ENCODE measurements at regions not wholly inside any gene's neighbourhood (a gene's known extent, or its start where the extent isn't known, plus 50 kb on each side); places are given as distances from the start of the nearest gene placed in this dataset.

DNA sequence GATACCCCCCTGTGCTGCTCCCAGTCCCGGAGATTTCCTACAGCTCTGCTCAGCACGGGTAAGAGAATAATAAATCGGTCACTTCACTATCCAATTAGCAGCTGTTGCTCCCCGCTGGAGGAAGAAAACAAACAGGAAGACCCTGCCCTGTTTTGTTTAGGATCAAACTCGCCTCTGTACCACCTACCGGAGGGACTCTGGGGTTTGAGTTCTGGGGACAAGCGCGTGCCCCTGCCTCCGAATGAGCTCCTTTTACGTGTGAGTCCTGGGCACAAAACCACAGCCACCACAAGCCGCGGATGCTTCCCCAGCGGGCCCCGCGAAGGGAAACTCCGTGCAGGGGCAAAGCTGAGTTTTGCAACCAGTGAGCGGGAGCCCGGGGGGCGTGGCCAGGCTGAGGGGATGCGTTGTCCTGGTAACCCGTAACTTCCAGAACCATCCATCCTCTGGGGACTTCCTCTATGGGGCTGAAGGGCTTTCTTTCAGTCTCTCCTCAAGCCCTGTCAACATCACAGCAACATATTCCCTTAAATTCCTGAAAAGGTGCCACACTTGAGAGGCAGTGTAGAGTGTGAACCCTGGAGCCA lies 315.7 kb upstream of the PROK2 start:
- Mint-ChIP-seq H3K27me3 (ENCODE audit: low read depth in 3 of 3) (peaks cover 1 to 7% (median 1%) of the 10 kb centered on the region in 3 donors), H3K36me3 (peaks cover 20 to 28% of the 10 kb centered on the region in 2 donors), H3K4me1 (peaks cover 65% of the 10 kb centered on the region), H3K27ac (peak overlapping the region; percentile 100), H3K4me3 (peak overlapping the region; percentile 81 to 91), H3K9me3 (peaks cover 0 to 3% (median 0%) of the 10 kb centered on the region in 7 donors)
- Histone ChIP-seq H3K9ac (ENCODE audit: insufficient read depth, low read length, poor library complexity, severe bottlenecking) (peak overlapping the region; percentile 85), H3K79me2 (ENCODE audit: insufficient read depth, low read length) (no peaks in the 10 kb centered on the region), H2AFZ (ENCODE audit: insufficient read depth, low read depth, low read length, poor library complexity, severe bottlenecking) (no peak overlapping the region), H3K36me3 (replicated peaks in 1 of 2; ENCODE audit: control insufficient read depth in 1 of 2, insufficient read depth in 2 of 2, low read length in 2 of 2) (peaks cover 0 to 6% of the 10 kb centered on the region in 2 donors), H4K20me1 (ENCODE audit: insufficient read depth, low read length) (no peaks in the 10 kb centered on the region), H3K27ac (ENCODE audit: low read depth in 1 of 2, low read length in 2 of 2) (peak overlapping the region; percentile 97 to 99), H3K4me3 (replicated peaks in 1 of 3; ENCODE audit: low read depth in 2 of 3, low read length in 3 of 3) (peak overlapping the region; percentile 47 to 66 (median 48)), H3K9me3 (replicated peaks in 1 of 2; ENCODE audit: control insufficient read depth in 1 of 2, insufficient read depth in 1 of 2, low read length in 2 of 2) (no peaks in the 10 kb centered on the region), H3K27me3 (ENCODE audit: control insufficient read depth in 2 of 2, insufficient read depth in 2 of 2, low read length in 2 of 2) (no peaks in the 10 kb centered on the region), H3K4me2 (replicated peaks; ENCODE audit: extremely low read depth, low read length, poor library complexity, severe bottlenecking) (peak overlapping the region; percentile 63), H3K4me1 (ENCODE audit: control insufficient read depth in 1 of 2, insufficient read depth in 2 of 2, low read length in 2 of 2) (peaks cover 60 to 61% of the 10 kb centered on the region in 2 donors)
- TF ChIP-seq CTCF (IDR thresholded peaks at IDR 0.05): no peak
- WGBS (ENCODE audit: insufficient coverage): 0% methylated on average over 12 of the region's 21 CpGs
- peak; percentile 99 to 100 (median 99) for DNase-seq
- intact Hi-C loops (cut with micrococcal nuclease): loop anchor here (2.0 to 10.0 kb wide), 7 partner anchors 20 to 244 kb away; no protein-coding TSS in a partner anchor

- intact Hi-C loops (cut with micrococcal nuclease): loop anchor here (2.0 to 10.0 kb wide), 7 partner anchors 19 to 245 kb away; no protein-coding TSS in a partner anchor
Observed at GRCh38 chr3:72100080-72100511, 315.1 kb upstream of the PROK2 start.

More at GRCh38 chr3:72100080-72100511, 315.1 kb upstream of the PROK2 start:
- 0% methylated on average over 8 of the region's 17 CpGs for WGBS (ENCODE audit: insufficient coverage)
- Mint-ChIP-seq H3K27ac (peak overlapping the region; percentile 100), H3K4me3 (peak overlapping the region; percentile 81 to 91), H3K4me1 (peaks cover 65% of the 10 kb centered on the region), H3K27me3 (ENCODE audit: low read depth in 3 of 3) (peaks cover 1 to 7% (median 2%) of the 10 kb centered on the region in 3 donors), H3K9me3 (peaks cover 0 to 3% (median 0%) of the 10 kb centered on the region in 7 donors), H3K36me3 (peaks cover 20 to 31% of the 10 kb centered on the region in 2 donors)
- H3K4me2 ChIP-seq (replicated peaks; ENCODE audit: extremely low read depth, low read length, poor library complexity, severe bottlenecking): peak overlapping the region; percentile 63
- H3K79me2 ChIP-seq (ENCODE audit: insufficient read depth, low read length): no peaks in the 10 kb centered on the region
- peaks cover 60 to 61% of the 10 kb centered on the region in 2 donors for H3K4me1 ChIP-seq (ENCODE audit: control insufficient read depth in 1 of 2, insufficient read depth in 2 of 2, low read length in 2 of 2)
- H3K9me3 ChIP-seq (replicated peaks in 1 of 2; ENCODE audit: control insufficient read depth in 1 of 2, insufficient read depth in 1 of 2, low read length in 2 of 2): no peaks in the 10 kb centered on the region
- H3K4me3 ChIP-seq (replicated peaks in 1 of 3; ENCODE audit: low read depth in 2 of 3, low read length in 3 of 3): peak overlapping the region; percentile 47 to 66 (median 48)
- no peaks in the 10 kb centered on the region for H4K20me1 ChIP-seq (ENCODE audit: insufficient read depth, low read length)
- H3K27ac ChIP-seq (ENCODE audit: low read depth in 1 of 2, low read length in 2 of 2): peak overlapping the region; percentile 97 to 99
- H3K27me3 ChIP-seq (ENCODE audit: control insufficient read depth in 2 of 2, insufficient read depth in 2 of 2, low read length in 2 of 2): no peaks in the 10 kb centered on the region
- TF ChIP-seq CTCF (IDR thresholded peaks at IDR 0.05): no peak
- H2AFZ ChIP-seq (ENCODE audit: insufficient read depth, low read depth, low read length, poor library complexity, severe bottlenecking): no peak overlapping the region
- peak overlapping the region; percentile 85 for H3K9ac ChIP-seq (ENCODE audit: insufficient read depth, low read length, poor library complexity, severe bottlenecking)
- peak; percentile 69 to 87 (median 73) for DNase-seq
- H3K36me3 ChIP-seq (replicated peaks in 1 of 2; ENCODE audit: control insufficient read depth in 1 of 2, insufficient read depth in 2 of 2, low read length in 2 of 2): peaks cover 0 to 6% of the 10 kb centered on the region in 2 donors
